Subcutaneous abdominal adipose tissue (tissue), 5 donors: ENCODE measurements at regions not wholly inside any gene's neighbourhood (a gene's known extent, or its start where the extent isn't known, plus 50 kb on each side); places are given as distances from the start of the nearest gene placed in this dataset.

Source experiments
- H3K27ac ChIP-seq: one replicate; pipeline ENCODE4 v1.7.0; 2013; ENCODE audit warnings: low read depth, mild to moderate bottlenecking, inconsistent platforms, low read length, moderate library complexity
- H3K27me3 ChIP-seq, 5 donors: one replicate each; pipeline ENCODE4 v1.7.0; 2013; ENCODE audit warnings: low read length in 5 of 5, inconsistent platforms in 1 of 5; ENCODE audit not compliant: control insufficient read depth in 5 of 5, insufficient read depth in 4 of 5
- H3K36me3 ChIP-seq, 5 donors: one replicate each; pipeline ENCODE4 v1.7.0; 2013; ENCODE audit warnings: low read length in 5 of 5; ENCODE audit not compliant: control insufficient read depth in 5 of 5, insufficient read depth in 5 of 5
- H3K4me1 ChIP-seq, 5 donors: one replicate each; pipeline ENCODE4 v1.7.0; 2013; ENCODE audit warnings: low read length in 5 of 5, mild to moderate bottlenecking in 3 of 5, moderate library complexity in 1 of 5; ENCODE audit not compliant: control insufficient read depth in 5 of 5, insufficient read depth in 5 of 5
- H3K4me3 ChIP-seq, 5 donors: one replicate each; pipeline ENCODE4 v1.7.0; 2013; ENCODE audit warnings: low read length in 5 of 5, low read depth in 1 of 5
- H3K9ac ChIP-seq, 5 donors: one replicate each; pipeline ENCODE4 v1.7.0; 2013; ENCODE audit warnings: low read length in 5 of 5, mild to moderate bottlenecking in 4 of 5, moderate library complexity in 3 of 5
- H3K9me3 ChIP-seq, 5 donors: one replicate each; pipeline ENCODE4 v1.7.0; 2013; ENCODE audit warnings: low read length in 5 of 5; ENCODE audit not compliant: control insufficient read depth in 5 of 5
- donor health status: healthy.
- donor health status: healthy.
- donor health status: healthy.
- donor health status: healthy.
- donor health status: healthy.

DNA sequence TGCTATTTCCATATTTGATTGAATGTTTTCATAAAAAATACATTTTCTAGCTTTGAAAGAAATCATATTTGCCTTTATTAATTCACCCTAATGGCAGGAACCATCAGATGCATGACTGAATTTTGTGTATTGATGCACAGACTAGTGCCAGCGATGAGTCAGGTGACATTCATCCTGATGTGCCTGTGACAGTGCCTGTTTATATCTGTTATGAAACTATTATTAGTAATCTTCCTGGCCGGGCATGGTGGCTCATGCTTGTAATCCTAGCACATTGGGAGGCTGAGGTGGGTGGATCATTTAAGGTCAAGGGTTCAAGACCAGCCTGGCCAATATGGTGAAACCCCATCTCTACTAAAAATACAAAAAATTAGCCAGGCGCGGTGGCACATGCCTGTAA is 170.0 kb downstream of the TSN start:
- Histone ChIP-seq H3K4me3 (no peak overlapping the region), H3K36me3 (no peaks in the 10 kb centered on the region), H3K9me3 (peaks cover 0 to 4% (median 3%) of the 10 kb centered on the region in 5 donors), H3K9ac (no peak overlapping the region), H3K27me3 (no peaks in the 10 kb centered on the region), H3K27ac (no peak overlapping the region), H3K4me1 (no peaks in the 10 kb centered on the region)

DNA sequence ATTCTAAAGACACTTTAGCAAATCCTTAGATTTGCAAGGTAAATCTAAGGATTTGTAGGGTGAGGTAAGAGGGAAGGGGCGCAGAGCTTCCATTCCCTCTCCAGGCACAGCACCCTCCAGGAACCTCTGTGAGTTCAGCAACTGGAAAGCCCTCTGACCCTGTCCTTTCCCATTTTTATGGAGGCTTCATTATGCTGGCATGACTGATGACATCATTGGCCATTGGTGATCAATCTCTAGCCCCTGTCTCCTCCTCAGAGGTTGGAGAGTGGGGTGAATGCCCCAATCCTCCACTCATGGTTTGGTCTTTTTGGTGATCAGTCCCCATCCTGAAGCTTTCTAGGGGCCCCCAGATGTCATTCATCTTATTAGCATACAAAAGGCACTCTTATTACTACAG is 187.8 kb downstream of the TSN start:
- Histone ChIP-seq H3K4me1 (peaks cover 0 to 6% (median 0%) of the 10 kb centered on the region in 5 donors), H3K27ac (no peak overlapping the region), H3K9me3 (no peaks in the 10 kb centered on the region), H3K4me3 (no peak overlapping the region), H3K36me3 (no peaks in the 10 kb centered on the region), H3K9ac (no peak overlapping the region), H3K27me3 (no peaks in the 10 kb centered on the region)

DNA sequence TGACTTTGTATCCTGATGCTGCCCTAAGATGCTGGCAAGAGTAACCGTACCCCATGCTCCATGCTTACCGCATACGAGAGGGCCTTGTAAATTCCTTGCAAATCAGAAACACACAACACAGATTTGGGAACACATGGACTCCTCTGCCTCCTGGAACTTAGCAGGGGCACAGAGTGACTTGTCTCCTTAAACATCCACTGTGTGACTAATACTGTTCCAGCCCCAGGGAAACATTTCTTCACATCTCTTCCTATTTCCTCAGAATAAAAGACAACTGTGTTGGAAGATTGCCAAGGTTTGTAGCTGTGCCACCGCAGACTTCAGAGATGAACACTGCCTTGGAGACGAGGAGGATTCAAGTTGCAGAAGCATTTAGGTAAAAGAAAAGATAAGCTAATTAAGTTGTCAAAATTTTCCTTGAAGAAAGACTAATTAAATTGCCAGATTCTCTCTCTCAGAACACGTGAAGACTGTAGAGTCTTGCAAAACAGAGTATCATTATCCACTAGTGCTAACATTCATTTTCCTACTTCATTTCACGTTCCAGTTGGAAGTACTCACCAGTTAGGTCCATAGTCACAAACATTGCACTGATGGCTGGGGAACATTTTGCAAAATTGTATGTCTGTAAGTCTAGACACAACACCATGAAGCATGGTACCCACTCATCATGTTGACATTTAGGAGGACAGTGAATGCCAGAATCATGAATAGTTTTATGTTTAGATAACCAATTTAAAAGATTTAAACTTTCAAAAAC is 188.8 kb downstream of the TSN start:
- Histone ChIP-seq H3K4me1 (peaks cover 0 to 6% (median 0%) of the 10 kb centered on the region in 5 donors), H3K27ac (no peak overlapping the region), H3K9me3 (no peaks in the 10 kb centered on the region), H3K27me3 (no peaks in the 10 kb centered on the region), H3K9ac (no peak overlapping the region), H3K36me3 (no peaks in the 10 kb centered on the region), H3K4me3 (no peak overlapping the region)

DNA sequence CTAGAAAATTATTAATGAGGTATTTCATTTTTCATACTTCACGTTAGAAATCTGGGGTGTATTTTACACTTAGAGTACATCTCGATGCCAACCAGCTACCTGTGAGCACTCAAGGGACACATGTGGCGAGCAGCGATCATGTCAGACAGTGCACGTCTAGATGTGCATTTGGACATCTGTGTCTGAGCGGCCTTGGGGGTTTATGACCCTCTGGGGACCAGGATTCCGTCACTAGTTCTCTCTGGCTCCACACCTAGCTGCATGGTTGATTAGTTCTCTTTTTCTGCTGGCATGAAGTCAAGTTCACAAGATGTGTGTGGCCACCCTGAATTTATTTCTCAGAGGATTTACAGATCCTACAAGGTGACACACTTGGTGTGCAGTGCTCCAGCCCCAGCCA is 192.2 kb downstream of the TSN start:
- peaks cover 0 to 6% (median 0%) of the 10 kb centered on the region in 5 donors for H3K4me1 ChIP-seq
- H3K9ac ChIP-seq: no peak overlapping the region
- no peaks in the 10 kb centered on the region for H3K9me3 ChIP-seq
- no peaks in the 10 kb centered on the region for H3K36me3 ChIP-seq
- H3K4me3 ChIP-seq: no peak overlapping the region
- peaks cover 0 to 5% (median 0%) of the 10 kb centered on the region in 5 donors for H3K27me3 ChIP-seq
- H3K27ac ChIP-seq: no peak overlapping the region

DNA sequence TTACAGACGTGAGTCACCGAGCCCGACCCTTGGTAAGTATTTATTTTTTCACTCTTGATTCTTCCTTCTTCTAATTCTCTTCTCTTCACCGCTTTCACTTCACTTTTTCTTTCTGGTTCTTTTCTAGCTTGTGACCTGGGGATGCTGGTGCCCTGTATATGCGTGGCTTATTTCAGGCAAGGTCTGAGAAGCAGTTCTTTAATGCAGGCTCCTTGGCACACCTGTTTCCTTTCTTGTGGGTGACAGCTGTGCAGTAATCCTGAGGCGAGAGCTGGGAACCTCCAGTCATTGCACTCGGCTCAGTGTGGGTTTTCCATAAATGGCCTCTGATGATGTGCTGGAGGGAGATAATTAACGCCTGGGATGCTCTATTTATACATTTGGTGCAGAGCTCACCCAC is 193.8 kb downstream of the TSN start:
- Histone ChIP-seq H3K27me3 (peaks cover 0 to 5% (median 0%) of the 10 kb centered on the region in 5 donors), H3K4me3 (no peak overlapping the region), H3K9me3 (peaks cover 0 to 2% (median 0%) of the 10 kb centered on the region in 5 donors), H3K27ac (no peak overlapping the region), H3K9ac (no peak overlapping the region), H3K4me1 (peaks cover 0 to under 1% (median 0%) of the 10 kb centered on the region in 5 donors), H3K36me3 (no peaks in the 10 kb centered on the region)

DNA sequence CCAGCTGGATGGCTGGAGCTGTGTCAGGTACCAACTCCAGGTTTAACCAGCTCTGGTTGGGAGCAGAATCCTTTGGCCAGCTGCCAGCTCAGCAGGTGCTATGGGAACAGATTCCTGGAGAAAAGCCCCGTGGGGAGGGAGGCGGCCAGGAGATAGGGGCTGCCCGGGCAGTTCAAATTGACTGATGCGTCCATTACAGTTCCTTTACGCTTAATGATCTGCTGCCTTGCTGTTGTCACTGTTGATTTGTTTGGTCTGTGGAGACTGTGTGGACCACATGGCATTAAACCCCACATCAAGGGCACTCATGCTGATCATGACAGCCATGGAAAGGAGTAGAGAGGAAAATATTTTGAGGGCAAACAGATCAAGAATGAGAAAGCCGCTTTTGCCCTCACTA is 200.0 kb downstream of the TSN start:
- no peak overlapping the region for H3K27ac ChIP-seq
- no peak overlapping the region for H3K4me3 ChIP-seq
- no peaks in the 10 kb centered on the region for H3K4me1 ChIP-seq
- H3K27me3 ChIP-seq: peaks cover 0 to 7% (median 0%) of the 10 kb centered on the region in 5 donors
- H3K9ac ChIP-seq: no peak overlapping the region
- H3K9me3 ChIP-seq: peaks cover 0 to 2% (median 0%) of the 10 kb centered on the region in 5 donors
- no peaks in the 10 kb centered on the region for H3K36me3 ChIP-seq

DNA sequence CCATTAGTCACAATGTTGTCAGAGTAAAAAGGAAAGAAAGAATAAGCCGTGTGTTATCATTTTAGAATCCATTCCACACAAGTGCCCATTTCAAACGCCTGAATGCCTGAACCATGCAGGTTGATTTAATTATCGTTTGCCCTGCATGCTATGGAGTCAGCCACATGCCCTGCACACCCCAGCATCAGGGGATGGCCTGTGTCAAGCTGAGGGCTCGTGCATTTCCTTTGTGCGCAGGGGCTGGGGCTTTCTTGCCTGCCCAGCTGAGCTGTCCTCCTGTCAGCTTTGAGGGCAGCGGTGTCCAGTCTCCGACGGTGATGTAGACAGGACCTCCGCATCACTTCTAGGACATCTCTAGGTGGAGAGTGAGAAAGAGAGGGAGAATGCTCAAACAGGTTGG is 200.4 kb downstream of the TSN start:
- no peak overlapping the region for H3K9ac ChIP-seq
- no peak overlapping the region for H3K27ac ChIP-seq
- H3K4me1 ChIP-seq: no peaks in the 10 kb centered on the region
- H3K36me3 ChIP-seq: no peaks in the 10 kb centered on the region
- peaks cover 0 to 2% (median 0%) of the 10 kb centered on the region in 5 donors for H3K9me3 ChIP-seq
- H3K4me3 ChIP-seq: no peak overlapping the region
- H3K27me3 ChIP-seq: peaks cover 0 to 7% (median 0%) of the 10 kb centered on the region in 5 donors

DNA sequence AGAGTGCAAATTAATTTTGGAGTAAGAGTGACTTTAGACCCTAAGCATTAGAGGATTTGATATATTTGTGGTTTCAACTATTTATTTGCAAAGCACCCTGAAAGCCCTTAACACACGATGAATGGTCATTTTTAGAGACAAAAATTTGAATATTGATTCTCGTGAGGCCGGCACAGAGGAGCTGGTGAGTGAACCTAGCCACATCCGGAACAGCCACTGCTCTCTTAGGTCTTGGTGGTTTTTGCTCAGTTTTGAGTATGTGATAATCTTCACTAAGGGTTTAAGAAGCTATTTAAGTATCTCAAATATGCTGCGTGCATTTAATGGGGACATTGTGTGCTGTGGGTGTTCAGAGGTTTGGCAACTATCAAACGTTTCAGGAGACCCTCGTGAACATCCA is 204.8 kb downstream of the TSN start:
- H3K9me3 ChIP-seq: no peaks in the 10 kb centered on the region
- no peaks in the 10 kb centered on the region for H3K4me1 ChIP-seq
- no peak overlapping the region for H3K9ac ChIP-seq
- H3K27ac ChIP-seq: no peak overlapping the region
- H3K27me3 ChIP-seq: peaks cover 0 to 5% (median 2%) of the 10 kb centered on the region in 5 donors
- no peak overlapping the region for H3K4me3 ChIP-seq
- no peaks in the 10 kb centered on the region for H3K36me3 ChIP-seq

DNA sequence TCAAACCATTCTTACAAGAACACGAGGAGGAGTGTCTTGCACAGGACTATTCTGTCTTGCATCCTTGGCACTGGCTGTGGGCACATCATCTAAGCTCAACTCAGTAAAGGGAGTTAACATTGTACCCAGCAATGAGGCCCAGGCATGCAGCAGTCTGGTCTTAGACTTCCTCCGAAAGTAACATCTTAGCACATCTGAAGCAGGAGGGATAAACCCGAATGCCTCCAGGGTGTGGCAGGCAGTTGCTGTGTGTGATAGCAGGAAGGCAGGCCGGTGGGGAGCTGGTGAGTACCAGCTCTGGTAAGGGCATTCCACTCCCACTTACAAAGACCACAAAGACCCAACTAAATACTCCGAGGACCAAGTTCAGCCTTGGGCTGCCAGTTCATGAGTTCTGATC is 206.3 kb downstream of the TSN start:
- Histone ChIP-seq H3K36me3 (no peaks in the 10 kb centered on the region), H3K9ac (no peak overlapping the region), H3K4me3 (no peak overlapping the region), H3K27me3 (peaks cover 0 to 3% (median 0%) of the 10 kb centered on the region in 5 donors), H3K27ac (no peak overlapping the region), H3K4me1 (no peaks in the 10 kb centered on the region), H3K9me3 (no peaks in the 10 kb centered on the region)

DNA sequence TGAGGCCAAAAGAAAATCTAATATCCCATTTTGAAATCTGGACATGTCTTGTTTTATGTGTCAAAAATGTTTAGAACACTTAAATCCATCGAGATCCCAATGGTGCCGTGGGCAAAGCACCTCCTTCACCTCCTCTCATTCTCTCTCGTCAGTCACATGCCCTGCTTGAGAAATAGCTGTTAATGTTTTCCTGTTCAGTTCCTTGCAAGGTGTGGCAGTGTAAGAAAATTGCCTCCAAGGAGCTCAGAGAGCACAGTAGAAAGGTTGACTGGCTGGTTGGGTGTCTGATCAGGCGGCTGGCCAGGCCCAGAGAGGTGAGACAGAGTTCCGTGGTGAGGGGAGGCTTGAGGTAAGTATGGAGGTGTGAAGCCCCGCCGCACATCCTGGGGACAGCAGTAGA is 210.2 kb downstream of the TSN start:
- Histone ChIP-seq H3K9me3 (no peaks in the 10 kb centered on the region), H3K36me3 (no peaks in the 10 kb centered on the region), H3K4me3 (no peak overlapping the region), H3K4me1 (peaks cover 0 to 15% (median 11%) of the 10 kb centered on the region in 5 donors), H3K9ac (no peak overlapping the region), H3K27ac (no peak overlapping the region), H3K27me3 (peaks cover 0 to 3% (median 0%) of the 10 kb centered on the region in 5 donors)
